Astrocyte (in vitro differentiated cells and primary cell): ENCODE measurements at regions not wholly inside any gene's neighbourhood (a gene's known extent, or its start where the extent isn't known, plus 50 kb on each side); places are given as distances from the start of the nearest gene placed in this dataset.

ENCODE experiments used
- DNase-seq: peaks from one replicate; pipeline ENCODE4 v3.0.0-alpha.2; 2010; ENCODE audit warnings: low read depth
- FAIRE-seq: peaks from 2 replicates; lab custom pipeline; 2011; peaks lifted over from hg19 to GRCh38; lab: Jason Lieb, UNC
- H2AFZ ChIP-seq: 2 replicates; pipeline ENCODE4 v1.6.0; 2012; ENCODE audit warnings: low read depth, low read length, inconsistent platforms
- H3K27ac ChIP-seq: 2 replicates; pipeline ENCODE4 v1.5.1; 2011; ENCODE audit warnings: low read depth, low read length, inconsistent platforms
- H3K27me3 ChIP-seq: 2 replicates; pipeline ENCODE4 v1.6.0; 2011; ENCODE audit warnings: low read length, inconsistent platforms; ENCODE audit not compliant: insufficient read depth
- H3K36me3 ChIP-seq: 2 replicates; pipeline ENCODE4 v1.5.1; 2011; ENCODE audit warnings: low read length, inconsistent platforms; ENCODE audit not compliant: insufficient read depth
- H3K4me1 ChIP-seq: 2 replicates; pipeline ENCODE4 v1.5.1; 2011; ENCODE audit warnings: low read length, inconsistent platforms; ENCODE audit not compliant: insufficient read depth
- H3K4me2 ChIP-seq: 2 replicates; pipeline ENCODE4 v1.6.0; 2012; ENCODE audit warnings: low read length, inconsistent platforms
- H3K4me3 ChIP-seq: 2 replicates; pipeline ENCODE4 v1.5.1; 2011; ENCODE audit warnings: low read depth, mild to moderate bottlenecking, low read length, inconsistent platforms; ENCODE audit not compliant: insufficient read depth
- H3K79me2 ChIP-seq: 2 replicates; pipeline ENCODE4 v1.6.0; 2012; ENCODE audit warnings: mild to moderate bottlenecking, low read length, inconsistent platforms; ENCODE audit not compliant: insufficient read depth
- H3K9ac ChIP-seq: 2 replicates; pipeline ENCODE4 v1.6.0; 2012; ENCODE audit warnings: mild to moderate bottlenecking, low read length, inconsistent platforms
- H3K9me3 ChIP-seq: 2 replicates; pipeline ENCODE4 v1.5.1; 2012; ENCODE audit warnings: low read depth, mild to moderate bottlenecking, low read length, inconsistent platforms; ENCODE audit not compliant: insufficient read depth
- H4K20me1 ChIP-seq: 2 replicates; pipeline ENCODE4 v1.6.0; 2012; ENCODE audit warnings: low read length, inconsistent platforms; ENCODE audit not compliant: insufficient read depth
- H3K27ac Mint-ChIP-seq: one replicate; pipeline ENCODE4 v1.8.0; 2021; ENCODE audit warnings: mild to moderate bottlenecking, mixed read lengths; ENCODE audit not compliant: unreplicated experiment
- H3K27me3 Mint-ChIP-seq: one replicate; pipeline ENCODE4 v1.8.0; 2021; ENCODE audit warnings: low read depth, mixed read lengths; ENCODE audit not compliant: unreplicated experiment
- H3K36me3 Mint-ChIP-seq: one replicate; pipeline ENCODE4 v1.8.0; 2021; ENCODE audit warnings: low read depth, mixed read lengths; ENCODE audit not compliant: unreplicated experiment
- H3K4me1 Mint-ChIP-seq: one replicate; pipeline ENCODE4 v1.8.0; 2021; ENCODE audit warnings: low read depth, mixed read lengths; ENCODE audit not compliant: unreplicated experiment
- H3K4me3 Mint-ChIP-seq: one replicate; pipeline ENCODE4 v1.8.0; 2021; ENCODE audit warnings: mild to moderate bottlenecking, moderate library complexity, mixed read lengths; ENCODE audit not compliant: unreplicated experiment
- H3K9me3 Mint-ChIP-seq: one replicate; pipeline ENCODE4 v1.8.0; 2021; ENCODE audit warnings: mild to moderate bottlenecking, mixed read lengths; ENCODE audit not compliant: unreplicated experiment
- CTCF ChIP-seq: IDR thresholded peaks from 2 replicates; pipeline ENCODE4 v1.5.1; 2011; ENCODE audit warnings: low read depth, mild to moderate bottlenecking, inconsistent platforms, low read length, moderate library complexity; ENCODE audit not compliant: insufficient read depth
- EZH2 ChIP-seq: IDR thresholded peaks from 2 replicates; pipeline ENCODE4 v1.6.1; 2012; ENCODE audit warnings: mild to moderate bottlenecking, low read length, inconsistent platforms; ENCODE audit not compliant: insufficient read depth

GRCh38 chr10:44704616-44705015 is 206.5 kb upstream of the TMEM72 start:
- Histone ChIP-seq H3K4me3 (no peak overlapping the region), H3K27ac (no peak overlapping the region), H3K79me2 (no peaks in the 10 kb centered on the region), H3K4me2 (no peak overlapping the region), H4K20me1 (no peaks in the 10 kb centered on the region), H3K27me3 (no peaks in the 10 kb centered on the region), H3K36me3 (no peaks in the 10 kb centered on the region), H3K4me1 (peaks cover 32% of the 10 kb centered on the region), H2AFZ (no peak overlapping the region), H3K9ac (no peak overlapping the region), H3K9me3 (no peaks in the 10 kb centered on the region)
- TF ChIP-seq CTCF: no peak
- TF ChIP-seq EZH2: no peak
- Mint-ChIP-seq H3K4me1 (peaks cover 36% of the 10 kb centered on the region), H3K4me3 (no peak overlapping the region), H3K27me3 (peaks cover 1% of the 10 kb centered on the region), H3K27ac (no peak overlapping the region), H3K9me3 (peaks cover 10% of the 10 kb centered on the region), H3K36me3 (peaks cover 1% of the 10 kb centered on the region)
- DNase-seq (no peak), FAIRE-seq (no peak)

GRCh38 chr10:44706745-44707144 is 204.4 kb upstream of the TMEM72 start:
- peak overlapping the region; percentile 76 for H3K27ac ChIP-seq
- peaks cover 36% of the 10 kb centered on the region for H3K4me1 Mint-ChIP-seq
- H3K27me3 ChIP-seq: no peaks in the 10 kb centered on the region
- H3K9me3 ChIP-seq: no peaks in the 10 kb centered on the region
- H3K9ac ChIP-seq: peak overlapping the region; percentile 44
- peak overlapping the region; percentile 53 for H3K4me2 ChIP-seq
- H3K4me3 ChIP-seq: no peak overlapping the region
- peak overlapping the region; percentile 91 for H3K27ac Mint-ChIP-seq
- H3K79me2 ChIP-seq: no peaks in the 10 kb centered on the region
- FAIRE-seq (peak; percentile 100), DNase-seq (peak; percentile 99)
- H4K20me1 ChIP-seq: no peaks in the 10 kb centered on the region
- H2AFZ ChIP-seq: no peak overlapping the region
- no peak overlapping the region for H3K4me3 Mint-ChIP-seq
- no peaks in the 10 kb centered on the region for H3K27me3 Mint-ChIP-seq
- peaks cover 2% of the 10 kb centered on the region for H3K9me3 Mint-ChIP-seq
- TF ChIP-seq EZH2 (no peak), CTCF (no peak)
- H3K4me1 ChIP-seq: peaks cover 32% of the 10 kb centered on the region
- no peaks in the 10 kb centered on the region for H3K36me3 ChIP-seq
- no peaks in the 10 kb centered on the region for H3K36me3 Mint-ChIP-seq

DNA sequence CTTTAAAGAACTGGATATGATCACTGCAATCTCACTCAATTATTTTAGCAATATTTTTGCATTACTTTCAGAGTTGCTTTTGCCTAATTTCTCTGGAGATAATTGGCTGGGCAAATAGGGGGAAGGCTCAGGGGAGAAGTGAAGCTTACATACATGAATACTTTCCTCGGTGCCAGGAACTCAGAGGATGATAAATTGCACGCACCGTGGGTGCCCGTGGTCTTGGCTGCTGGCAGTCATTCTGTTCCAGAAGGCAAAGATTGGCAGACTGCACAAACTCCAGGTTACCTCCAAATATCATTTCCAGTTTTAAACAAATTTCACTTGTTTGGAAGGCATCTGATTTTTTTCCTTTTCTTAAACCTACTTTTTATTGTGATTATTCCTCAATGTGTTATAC is 197.8 kb upstream of the TMEM72 start:
- Histone ChIP-seq H3K4me2 (no peak overlapping the region), H3K9ac (no peak overlapping the region), H4K20me1 (no peaks in the 10 kb centered on the region), H3K4me3 (no peak overlapping the region), H3K27me3 (no peaks in the 10 kb centered on the region), H3K9me3 (no peaks in the 10 kb centered on the region), H3K36me3 (no peaks in the 10 kb centered on the region), H3K79me2 (no peaks in the 10 kb centered on the region), H3K4me1 (peaks cover 13% of the 10 kb centered on the region), H3K27ac (no peak overlapping the region), H2AFZ (no peak overlapping the region)
- H3K4me3 Mint-ChIP-seq: no peak overlapping the region
- TF ChIP-seq EZH2 (no peak), CTCF (no peak)
- peaks cover 10% of the 10 kb centered on the region for H3K4me1 Mint-ChIP-seq
- no peaks in the 10 kb centered on the region for H3K36me3 Mint-ChIP-seq
- H3K27me3 Mint-ChIP-seq: no peaks in the 10 kb centered on the region
- FAIRE-seq (no peak), DNase-seq (no peak)
- no peak overlapping the region for H3K27ac Mint-ChIP-seq
- H3K9me3 Mint-ChIP-seq: no peaks in the 10 kb centered on the region
